GM19438 (cell line): ENCODE measurements at regions not wholly inside any gene's neighbourhood (a gene's known extent, or its start where the extent isn't known, plus 50 kb on each side); places are given as distances from the start of the nearest gene placed in this dataset.

Experiments
- ATAC-seq: cut with Tn5 transposase; IDR thresholded peaks from one replicate; pipeline ENCODE4 v1.9.1; 2021; ENCODE audit warnings: low read depth; ENCODE audit not compliant: unreplicated experiment

DNA sequence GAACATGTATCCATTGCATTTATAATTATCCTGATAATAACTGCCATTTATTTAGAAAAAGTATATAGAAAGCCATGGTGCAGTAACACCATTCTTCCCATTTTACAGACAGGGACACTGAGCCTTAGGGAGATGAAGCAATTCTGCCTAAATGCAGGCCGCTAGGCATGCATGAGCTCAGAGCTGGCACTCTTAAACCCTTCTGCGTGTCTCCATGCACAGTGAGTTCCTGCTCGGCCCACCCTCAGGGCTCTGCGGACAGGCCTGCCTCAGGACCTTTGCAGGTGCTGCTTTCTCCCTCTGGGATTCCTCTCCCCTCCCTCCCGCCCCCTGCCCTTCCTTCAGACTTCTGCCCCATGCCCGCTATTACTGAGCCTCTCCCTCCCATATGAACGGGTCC, 54.3 kb upstream of the WSB1 start:
- no peak for ATAC-seq

- no peak for ATAC-seq
These were observed 53.7 kb upstream of the WSB1 start for GRCh38 chr17:27240086-27240801.

GRCh38 chr17:27240802-27241155, 53.1 kb upstream of the WSB1 start:
- no peak for ATAC-seq

- no peak for ATAC-seq
These were observed 52.5 kb upstream of the WSB1 start for GRCh38 chr17:27241346-27241946.

DNA sequence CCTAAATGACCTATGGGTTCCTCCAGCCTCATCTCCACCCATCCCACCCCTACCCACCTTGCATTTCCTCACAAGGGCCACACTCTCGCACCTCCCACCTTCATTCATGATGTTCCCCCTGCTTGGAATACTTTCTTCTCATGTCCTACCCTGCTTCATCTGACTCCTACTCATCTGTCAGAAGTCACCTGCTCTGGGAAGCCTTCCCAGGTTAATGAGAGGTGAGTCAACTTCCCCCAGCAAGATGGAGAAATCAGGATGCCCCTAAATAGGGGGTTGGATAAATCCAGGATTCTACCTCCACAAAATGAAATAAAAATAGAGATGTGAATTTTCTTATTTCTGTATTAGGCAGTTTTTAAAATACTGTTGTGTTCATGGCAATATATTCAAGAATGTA, 51.0 kb upstream of the WSB1 start:
- ATAC-seq: no peak

DNA sequence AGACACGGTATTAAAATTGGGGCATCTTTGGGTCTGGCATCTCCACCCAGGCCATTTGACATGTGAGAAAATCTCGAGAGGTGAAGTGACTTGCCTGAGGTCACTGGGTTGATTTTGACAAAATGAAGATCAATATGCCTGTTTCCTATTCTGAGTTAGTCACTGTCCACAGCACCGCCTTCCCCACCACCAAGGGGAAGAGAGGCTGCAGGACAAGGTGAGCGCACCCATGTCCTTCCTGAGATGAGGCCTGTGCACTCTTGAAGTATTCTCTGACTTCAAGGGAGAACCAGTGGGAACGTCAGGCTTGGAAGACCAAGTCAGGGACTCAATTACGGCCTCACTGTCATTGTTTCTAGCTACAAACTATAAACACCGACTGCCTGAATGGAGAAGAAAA, 49.9 kb upstream of the WSB1 start:
- no peak for ATAC-seq
